Limb (tissue), 2 donors: ENCODE measurements at regions not wholly inside any gene's neighbourhood (a gene's known extent, or its start where the extent isn't known, plus 50 kb on each side); places are given as distances from the start of the nearest gene placed in this dataset.

ENCODE experiments used
- DNase-seq, 2 donors: peaks; one replicate each; pipeline ENCODE4 v3.0.0-alpha.2; 2016; ENCODE audit errors: extremely low spot score in 2 of 2

- no peak for DNase-seq
Measured at GRCh38 chr20:41888434-41888833, 270.3 kb upstream of the CHD6 start.

- no peak for DNase-seq
Measured at GRCh38 chr20:41887500-41887899, 269.3 kb upstream of the CHD6 start.

GRCh38 chr20:41881466-41882046 lies 263.4 kb upstream of the CHD6 start:
- DNase-seq = no peak

GRCh38 chr20:41879123-41879522 lies 260.9 kb upstream of the CHD6 start:
- no peak for DNase-seq

- no peak for DNase-seq
Measured at GRCh38 chr20:41877911-41878310, 259.7 kb upstream of the CHD6 start.

GRCh38 chr20:41874658-41875057 lies 256.5 kb upstream of the CHD6 start:
- no peak for DNase-seq

- DNase-seq = no peak
Measured at GRCh38 chr20:41872930-41873329, 254.8 kb upstream of the CHD6 start.

- no peak for DNase-seq
Measured at GRCh38 chr20:41870869-41871462, 252.8 kb upstream of the CHD6 start.

GRCh38 chr20:41869261-41869660 lies 251.1 kb upstream of the CHD6 start:
- DNase-seq = no peak

GRCh38 chr20:41865938-41866337 lies 247.8 kb upstream of the CHD6 start:
- no peak for DNase-seq

GRCh38 chr20:41862476-41862875 lies 244.3 kb upstream of the CHD6 start:
- no peak for DNase-seq

GRCh38 chr20:41861772-41862422 lies 243.7 kb upstream of the CHD6 start:
- DNase-seq = no peak

- no peak for DNase-seq
Measured at GRCh38 chr20:41854765-41855164, 236.6 kb upstream of the CHD6 start.

- DNase-seq = no peak
Measured at GRCh38 chr20:41853806-41854205, 235.6 kb upstream of the CHD6 start.

- DNase-seq = no peak
Measured at GRCh38 chr20:41848180-41848579, 230.0 kb upstream of the CHD6 start.

- DNase-seq = no peak
Measured at GRCh38 chr20:41837669-41838224, 219.6 kb upstream of the CHD6 start.

- no peak for DNase-seq
Measured at GRCh38 chr20:41833739-41834138, 215.6 kb upstream of the CHD6 start.

- no peak for DNase-seq
Measured at GRCh38 chr20:41830702-41831101, 212.5 kb upstream of the CHD6 start.

GRCh38 chr20:41819436-41819835 lies 201.3 kb upstream of the CHD6 start:
- DNase-seq = no peak

- DNase-seq = no peak
Measured at GRCh38 chr20:41818991-41819390, 200.8 kb upstream of the CHD6 start.

- DNase-seq = no peak
Measured at GRCh38 chr20:41818369-41818768, 200.2 kb upstream of the CHD6 start.

- DNase-seq = no peak
Measured at GRCh38 chr20:41811456-41811855, 193.3 kb upstream of the CHD6 start.

GRCh38 chr20:41800040-41800439 lies 181.9 kb upstream of the CHD6 start:
- DNase-seq = no peak
